Adrenal gland (tissue), 5 donors: ENCODE measurements at regions not wholly inside any gene's neighbourhood (a gene's known extent, or its start where the extent isn't known, plus 50 kb on each side); places are given as distances from the start of the nearest gene placed in this dataset.

Source experiments
- CTCF ChIP-seq, 6 experiments: fragments of 450-650 bp in 4 of 6; fragments of 200-600 bp in 2 of 6; sonication (generic) in 1 of 6; IDR thresholded peaks; 1 replicate in 5 of 6; 2 replicates in 1 of 6; pipeline versions ENCODE4 v1.5.1 to v1.8.0; 2016 to 2021; ENCODE audit warnings: antibody characterized with exemption in 6 of 6, mild to moderate bottlenecking in 2 of 6, moderate library complexity in 1 of 6
- POLR2A ChIP-seq, 2 donors: fragments of 450-650 bp; IDR thresholded peaks; one replicate each; pipeline ENCODE4 v1.6.1; 2017; ENCODE audit warnings: antibody characterized with exemption in 2 of 2, mild to moderate bottlenecking in 2 of 2, moderate library complexity in 1 of 2
- donor health status: DM: no; HTN: no; CAD: no.

DNA sequence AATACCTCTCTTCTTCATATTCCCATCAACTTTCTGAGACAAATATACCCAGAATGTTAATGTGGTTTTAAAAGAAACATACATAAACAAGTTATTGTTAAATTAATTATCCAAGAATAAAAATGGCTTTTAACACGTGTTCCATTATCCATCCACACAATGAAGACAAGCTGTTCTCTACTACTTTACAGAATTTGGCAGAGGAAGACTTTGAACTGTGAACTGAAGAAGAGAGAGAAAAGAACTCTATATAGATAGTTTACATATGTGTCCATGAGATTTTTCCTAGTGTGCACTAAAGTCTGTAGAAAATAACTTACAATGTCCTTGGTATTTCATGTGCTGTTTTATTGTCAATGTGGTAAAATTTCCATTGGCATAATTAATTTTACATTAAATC, 207.0 kb upstream of the COL3A1 start:
- TF ChIP-seq CTCF (IDR thresholded peaks at IDR 0.05) (no peak), POLR2A (IDR thresholded peaks at IDR 0.05) (no peak)
